ENCODE measurements at regions not wholly inside any gene's neighbourhood (a gene's known extent, or its start where the extent isn't known, plus 50 kb on each side); places are given as distances from the start of the nearest gene placed in this dataset.

- no peak for DNase-seq (ENCODE audit: low spot score)
Observed at GRCh38 chr6:25066593-25066992, 130.8 kb upstream of the RIPOR2 start.

DNA sequence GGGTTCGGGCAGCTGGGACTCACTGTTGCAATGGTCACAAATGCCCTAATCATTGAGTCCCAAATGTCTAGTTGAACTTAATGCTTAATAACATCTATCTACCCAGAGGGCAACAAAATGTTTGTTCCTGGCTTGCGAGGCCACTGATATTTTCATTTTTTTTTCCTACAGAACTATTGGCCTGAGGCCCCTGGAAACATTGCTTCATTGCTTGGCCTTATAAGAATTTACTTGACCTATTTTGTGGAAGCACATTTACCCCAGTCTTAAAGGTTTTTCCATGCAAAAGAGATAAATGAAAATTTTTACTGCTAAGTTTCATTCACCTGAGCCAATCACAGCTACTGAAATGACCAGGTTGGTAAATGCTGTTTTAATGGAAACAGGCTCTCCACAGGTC, 133.1 kb upstream of the RIPOR2 start:
- DNase-seq (ENCODE audit: low spot score), result no peak

DNA sequence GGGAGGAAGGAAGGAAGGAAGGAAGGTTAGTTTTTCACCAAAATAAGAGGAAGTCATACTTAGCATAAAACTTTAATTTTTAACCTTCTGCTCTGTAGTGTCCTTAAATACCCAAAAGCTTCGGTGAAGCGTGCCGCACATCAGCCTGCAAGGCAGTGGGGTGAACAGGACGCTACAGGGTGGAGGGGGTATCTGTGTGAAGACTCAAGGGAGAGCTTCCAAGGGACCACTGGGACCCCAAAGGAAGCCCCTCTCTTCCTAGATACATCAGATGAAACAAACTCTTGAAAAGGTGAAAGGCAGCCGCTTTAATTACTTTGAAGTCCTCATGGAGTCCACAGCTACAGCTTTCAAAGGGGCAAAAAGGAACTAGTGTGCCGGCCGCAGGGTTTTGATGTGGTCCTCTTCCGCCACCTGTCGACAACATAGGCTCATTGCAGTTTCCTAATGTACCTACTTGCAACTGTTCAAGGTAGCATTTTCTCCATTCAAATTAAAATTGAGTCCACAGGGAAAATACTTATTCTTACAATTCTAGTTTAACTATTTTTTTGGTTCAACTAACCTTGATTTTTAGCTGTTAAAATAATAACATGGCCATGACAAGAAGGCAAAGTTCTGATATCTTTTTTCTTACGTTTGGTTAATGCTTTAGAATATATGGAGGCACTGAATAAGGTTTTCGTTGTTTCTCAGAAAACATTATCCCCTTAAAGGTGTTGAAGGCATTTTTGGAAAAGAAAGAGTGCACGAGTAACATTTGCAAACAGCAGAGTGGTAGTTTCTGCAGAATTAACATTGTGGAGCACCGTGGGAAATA, 135.0 kb upstream of the RIPOR2 start:
- peak; percentile 70 for DNase-seq (ENCODE audit: low spot score)

GRCh38 chr6:25078141-25078540, 142.4 kb upstream of the RIPOR2 start:
- DNase-seq (ENCODE audit: low spot score), result no peak

GRCh38 chr6:25083784-25084507, 148.2 kb upstream of the RIPOR2 start:
- no peak for DNase-seq (ENCODE audit: low spot score)

DNA sequence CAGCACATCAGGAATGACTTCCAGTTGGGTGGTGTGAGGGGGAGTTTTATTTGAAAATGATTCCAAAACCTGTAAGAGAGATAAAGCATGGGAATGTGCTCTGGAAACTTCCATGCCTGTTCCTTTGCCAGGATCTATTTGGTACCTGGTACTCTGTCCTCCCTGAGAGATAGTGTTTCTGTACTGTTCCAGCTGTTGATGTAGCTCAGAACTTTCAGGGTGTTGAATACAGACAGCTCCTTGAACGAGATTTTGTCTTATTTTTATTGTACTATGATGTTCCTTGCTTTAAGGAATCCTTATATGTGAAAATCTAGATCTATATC, 148.7 kb upstream of the RIPOR2 start:
- no peak for DNase-seq (ENCODE audit: low spot score)

GRCh38 chr6:25085756-25086155, 150.0 kb upstream of the RIPOR2 start:
- no peak for DNase-seq (ENCODE audit: low spot score)

GRCh38 chr6:25086500-25087091, 150.8 kb upstream of the RIPOR2 start:
- DNase-seq (ENCODE audit: low spot score), result no peak

- no peak for DNase-seq (ENCODE audit: low spot score)
Observed at GRCh38 chr6:25088513-25088912, 152.8 kb upstream of the RIPOR2 start.

DNA sequence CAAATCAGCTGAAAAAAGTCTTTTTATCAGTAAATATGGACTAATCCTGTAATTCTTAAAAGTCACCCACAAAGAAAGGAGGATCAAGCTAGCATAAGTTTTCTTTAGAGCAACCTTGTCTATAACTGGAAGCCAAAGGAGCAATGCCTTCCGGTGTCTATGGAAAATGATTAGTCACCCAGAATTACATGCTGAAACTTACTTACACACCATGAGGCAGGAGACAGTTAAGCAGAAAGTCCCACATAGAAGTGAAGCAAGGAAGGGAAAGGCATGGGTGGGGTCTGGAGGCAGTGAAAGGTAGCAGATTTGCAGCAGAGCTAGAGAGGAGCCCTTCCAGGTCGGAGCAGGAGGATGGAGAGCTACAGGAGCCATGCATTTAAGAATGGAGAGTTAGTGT, 153.7 kb upstream of the RIPOR2 start:
- DNase-seq (ENCODE audit: low spot score), result no peak

GRCh38 chr6:25094726-25095125, 159.0 kb upstream of the RIPOR2 start:
- no peak for DNase-seq (ENCODE audit: low spot score)

DNA sequence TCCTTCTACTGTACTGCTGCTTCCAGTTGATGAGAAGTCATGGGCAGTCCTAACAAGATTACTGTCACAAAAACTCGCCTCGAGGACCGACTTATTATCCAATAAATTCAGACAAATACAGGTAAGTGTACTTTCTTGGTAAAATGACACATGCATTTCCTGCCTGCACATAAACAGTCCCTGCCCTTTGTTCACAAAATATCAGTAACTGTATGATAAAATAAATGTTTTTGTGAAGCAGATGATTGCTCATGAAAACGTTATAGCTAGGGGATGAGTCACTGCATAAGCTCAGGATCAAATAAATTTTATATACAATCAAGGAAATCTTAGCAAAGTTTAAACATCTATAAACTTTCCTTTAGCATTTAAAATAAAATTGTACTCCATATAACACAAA, 164.5 kb upstream of the RIPOR2 start:
- DNase-seq (ENCODE audit: low spot score), result no peak

- no peak for DNase-seq (ENCODE audit: low spot score)
Observed at GRCh38 chr6:25103603-25104002, 167.8 kb upstream of the RIPOR2 start.

GRCh38 chr6:25105070-25105925, 169.5 kb upstream of the RIPOR2 start:
- DNase-seq (ENCODE audit: low spot score), result no peak

DNA sequence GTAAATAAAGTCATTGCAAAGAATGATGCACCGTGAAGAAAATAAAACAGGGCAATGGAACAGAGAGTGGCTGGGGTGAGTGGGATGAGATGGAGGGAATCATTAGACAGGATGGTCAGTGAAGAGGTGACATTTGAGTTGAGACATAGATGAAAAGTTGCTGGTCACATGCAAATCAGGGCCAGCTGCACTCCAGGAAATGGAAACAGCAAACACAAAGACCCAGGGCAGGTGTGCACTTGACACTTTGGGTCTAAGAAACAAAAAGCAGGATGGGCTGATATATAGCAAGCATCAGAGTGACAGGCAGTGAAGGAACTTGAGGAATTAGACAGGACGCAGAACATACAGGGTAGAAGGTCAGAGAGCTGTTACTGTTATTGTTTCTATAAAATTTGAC, 171.5 kb upstream of the RIPOR2 start:
- DNase-seq (ENCODE audit: low spot score), result no peak

DNA sequence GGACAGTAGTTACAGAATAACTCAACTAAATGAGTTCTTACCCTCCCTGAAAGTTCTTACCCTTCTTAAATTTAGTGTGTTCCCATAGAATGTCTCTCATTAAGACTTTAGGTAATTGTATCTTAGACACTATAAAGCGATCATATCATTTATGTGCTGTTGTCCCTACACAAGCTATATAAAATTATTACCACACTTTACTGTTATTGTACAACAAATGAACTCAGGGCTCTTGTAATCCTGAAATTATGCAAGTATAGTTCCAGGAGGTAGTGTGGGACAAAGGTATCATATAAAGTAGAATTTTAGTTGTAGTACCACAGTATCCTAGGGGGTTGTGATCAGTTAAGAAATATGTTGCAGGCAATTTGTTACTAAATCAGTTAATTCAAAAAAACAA, 167.4 kb upstream of the CARMIL1 start:
- no peak for DNase-seq (ENCODE audit: low spot score)

- DNase-seq (ENCODE audit: low spot score), result no peak
Observed at GRCh38 chr6:25112322-25112773, 166.8 kb upstream of the CARMIL1 start.

GRCh38 chr6:25113436-25113835, 165.7 kb upstream of the CARMIL1 start:
- DNase-seq (ENCODE audit: low spot score), result no peak

GRCh38 chr6:25118038-25118437, 161.1 kb upstream of the CARMIL1 start:
- no peak for DNase-seq (ENCODE audit: low spot score)

DNA sequence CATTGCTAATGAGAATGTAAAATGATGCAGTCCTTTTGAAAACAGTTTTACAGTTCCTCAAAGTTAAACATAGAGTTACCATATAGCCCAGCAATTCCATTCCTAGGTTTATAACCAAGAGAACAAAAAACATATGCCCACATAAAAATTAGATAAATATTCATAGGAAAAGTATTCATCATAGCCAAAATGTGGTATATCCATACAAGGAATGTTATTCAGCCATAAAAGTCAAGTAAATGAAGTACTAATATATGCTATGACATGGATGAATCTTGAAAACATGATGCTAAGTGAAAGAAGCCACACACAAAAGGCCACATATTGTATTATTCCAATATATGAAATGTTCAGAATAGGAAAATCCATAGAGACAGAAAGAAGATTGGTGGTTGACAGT, 158.0 kb upstream of the CARMIL1 start:
- no peak for DNase-seq (ENCODE audit: low spot score)

GRCh38 chr6:25122001-25122400, 157.2 kb upstream of the CARMIL1 start:
- DNase-seq (ENCODE audit: low spot score), result no peak

DNA sequence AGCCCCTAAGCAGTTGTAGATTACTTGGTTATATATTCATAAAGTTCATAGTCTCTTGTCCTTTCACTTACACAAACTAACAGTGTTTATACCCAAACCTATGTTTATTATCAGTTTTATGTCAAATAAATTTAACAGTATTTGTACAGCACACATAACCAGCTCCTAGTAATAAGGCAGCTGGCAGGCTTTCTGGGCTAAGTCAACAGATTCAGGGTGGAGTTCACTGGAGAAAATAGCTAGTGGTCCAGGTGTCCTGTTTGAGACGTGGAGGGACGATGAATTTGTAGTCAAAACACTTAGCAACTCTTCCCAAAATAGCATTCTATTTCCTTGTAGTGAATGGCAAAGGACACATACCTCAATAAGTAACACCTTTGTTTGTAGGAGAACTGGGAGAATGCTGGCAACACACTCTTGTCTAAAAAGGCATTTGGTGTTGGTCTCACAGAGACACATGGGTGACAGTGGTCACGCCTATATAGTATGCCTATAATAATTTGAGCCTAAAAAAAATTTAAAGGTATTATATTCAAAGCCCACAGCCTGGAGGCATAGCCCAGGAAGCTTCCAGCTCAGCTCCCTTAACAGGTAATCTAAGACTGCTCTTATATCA, 156.4 kb upstream of the CARMIL1 start:
- DNase-seq (ENCODE audit: low spot score), result no peak

Data from globus pallidus (tissue), 1 donor.